Osteocyte (in vitro differentiated cells): ENCODE measurements at regions not wholly inside any gene's neighbourhood (a gene's known extent, or its start where the extent isn't known, plus 50 kb on each side); places are given as distances from the start of the nearest gene placed in this dataset.

Experiments
- DNase-seq: peaks from one replicate; pipeline ENCODE4 v3.0.0; 2021; ENCODE audit warnings: mixed read lengths; ENCODE audit not compliant: unreplicated experiment; ENCODE audit errors: extremely low spot score
- H3K27ac Mint-ChIP-seq: one replicate; pipeline ENCODE4 v1.8.0; 2021; ENCODE audit warnings: mild to moderate bottlenecking, mixed read lengths; ENCODE audit not compliant: unreplicated experiment
- H3K27me3 Mint-ChIP-seq: one replicate; pipeline ENCODE4 v1.8.0; 2021; ENCODE audit warnings: mixed read lengths; ENCODE audit not compliant: unreplicated experiment
- H3K36me3 Mint-ChIP-seq: one replicate; pipeline ENCODE4 v1.8.0; 2021; ENCODE audit warnings: mixed read lengths; ENCODE audit not compliant: unreplicated experiment
- H3K4me1 Mint-ChIP-seq: one replicate; pipeline ENCODE4 v1.8.0; 2021; ENCODE audit warnings: mixed read lengths; ENCODE audit not compliant: unreplicated experiment
- H3K4me3 Mint-ChIP-seq: one replicate; pipeline ENCODE4 v1.8.0; 2021; ENCODE audit warnings: mild to moderate bottlenecking, moderate library complexity, mixed read lengths; ENCODE audit not compliant: unreplicated experiment
- H3K9me3 Mint-ChIP-seq: one replicate; pipeline ENCODE4 v1.8.0; 2021; ENCODE audit warnings: mixed read lengths; ENCODE audit not compliant: unreplicated experiment
- CTCF ChIP-seq: fragments of 200-600 bp; sonication (generic); IDR thresholded peaks from 2 replicates; pipeline ENCODE4 v1.5.0; 2021; ENCODE audit warnings: antibody characterized with exemption, mild to moderate bottlenecking, moderate library complexity

DNA sequence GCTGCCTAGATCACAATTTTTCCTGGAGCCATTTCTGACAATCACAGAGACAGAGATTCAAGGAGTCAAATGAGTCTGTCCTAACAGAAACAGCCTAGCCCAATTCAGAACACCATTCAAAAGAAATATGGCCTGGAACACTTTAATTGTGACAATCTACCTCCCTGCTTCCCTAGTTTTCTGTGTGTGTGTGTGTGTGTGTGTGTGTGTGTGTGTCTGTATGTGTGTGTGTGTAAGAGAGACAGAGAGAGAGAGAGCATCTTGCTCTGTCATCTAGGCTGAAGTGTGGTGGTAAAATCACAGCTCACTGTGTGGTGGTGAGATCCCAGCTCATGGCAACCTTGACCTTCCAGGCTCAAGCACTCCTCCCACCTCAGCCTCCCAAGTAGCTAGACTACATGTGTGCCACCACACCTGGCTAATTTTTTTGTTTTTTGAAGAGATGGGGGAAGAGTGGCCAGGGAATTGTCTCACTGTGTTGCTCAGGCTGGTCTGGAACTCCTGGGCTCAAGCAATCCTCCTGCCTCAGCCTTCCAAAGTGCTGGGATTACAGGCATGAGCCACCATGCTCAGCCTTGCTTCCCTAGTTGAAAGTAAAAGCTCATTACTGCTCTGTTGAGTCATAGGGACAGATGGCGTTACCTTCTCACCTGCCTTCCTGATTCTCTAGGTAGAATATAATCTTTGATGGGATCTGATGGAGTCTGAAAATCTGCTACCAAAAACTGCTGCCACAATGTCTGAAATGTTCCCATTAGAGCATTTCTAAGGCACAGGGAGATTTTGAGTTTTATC is 89.6 kb upstream of the BEND6 start:
- Mint-ChIP-seq H3K36me3 (peaks cover 2% of the 10 kb centered on the region), H3K9me3 (no peaks in the 10 kb centered on the region), H3K4me3 (no peak overlapping the region), H3K27ac (peak overlapping the region; percentile 36), H3K27me3 (no peaks in the 10 kb centered on the region), H3K4me1 (peaks cover 81% of the 10 kb centered on the region)
- no peak for DNase-seq
- TF ChIP-seq CTCF, result no peak

- no peak overlapping the region for H3K4me3 Mint-ChIP-seq
- H3K4me1 Mint-ChIP-seq, result peaks cover 81% of the 10 kb centered on the region
- H3K36me3 Mint-ChIP-seq, result peaks cover 4% of the 10 kb centered on the region
- H3K27me3 Mint-ChIP-seq, result no peaks in the 10 kb centered on the region
- no peaks in the 10 kb centered on the region for H3K9me3 Mint-ChIP-seq
- no peak for TF ChIP-seq CTCF
- peak overlapping the region; percentile 86 for H3K27ac Mint-ChIP-seq
- no peak for DNase-seq
Observed at GRCh38 chr6:56864171-56864616, 90.7 kb upstream of the BEND6 start.

GRCh38 chr6:56863366-56863765 is 91.5 kb upstream of the BEND6 start:
- no peak for TF ChIP-seq CTCF
- Mint-ChIP-seq H3K36me3 (peaks cover 6% of the 10 kb centered on the region), H3K27ac (peak overlapping the region; percentile 86), H3K27me3 (no peaks in the 10 kb centered on the region), H3K4me3 (no peak overlapping the region), H3K9me3 (no peaks in the 10 kb centered on the region), H3K4me1 (peaks cover 75% of the 10 kb centered on the region)
- no peak for DNase-seq

- no peak overlapping the region for H3K4me3 Mint-ChIP-seq
- TF ChIP-seq CTCF, result no peak
- no peaks in the 10 kb centered on the region for H3K9me3 Mint-ChIP-seq
- peaks cover 7% of the 10 kb centered on the region for H3K36me3 Mint-ChIP-seq
- H3K27ac Mint-ChIP-seq, result peak overlapping the region; percentile 86
- H3K27me3 Mint-ChIP-seq, result no peaks in the 10 kb centered on the region
- no peak for DNase-seq
- H3K4me1 Mint-ChIP-seq, result peaks cover 68% of the 10 kb centered on the region
Observed at GRCh38 chr6:56862415-56863175, 92.3 kb upstream of the BEND6 start.

- H3K4me3 Mint-ChIP-seq, result no peak overlapping the region
- DNase-seq, result no peak
- H3K36me3 Mint-ChIP-seq, result peaks cover 8% of the 10 kb centered on the region
- H3K27me3 Mint-ChIP-seq, result no peaks in the 10 kb centered on the region
- no peak for TF ChIP-seq CTCF
- no peaks in the 10 kb centered on the region for H3K9me3 Mint-ChIP-seq
- H3K4me1 Mint-ChIP-seq, result peaks cover 62% of the 10 kb centered on the region
- peak overlapping the region; percentile 51 for H3K27ac Mint-ChIP-seq
Observed at GRCh38 chr6:56860475-56860874, 94.4 kb upstream of the BEND6 start.
